HG02840 (cell line): ENCODE measurements at regions not wholly inside any gene's neighbourhood (a gene's known extent, or its start where the extent isn't known, plus 50 kb on each side); places are given as distances from the start of the nearest gene placed in this dataset.
"Not testable (repeated sequence)": the region's sequence is repeated elsewhere in the genome, so short reads cannot be mapped to it uniquely, and the experiment has no call there.

Experiments
- ATAC-seq: cut with Tn5 transposase; IDR thresholded peaks from one replicate; pipeline ENCODE4 v1.9.1; 2021; ENCODE audit warnings: mild to moderate bottlenecking, moderate library complexity, moderate number of reproducible peaks; ENCODE audit not compliant: unreplicated experiment, low FRiP score

GRCh38 chr6:112457886-112458285, 110.8 kb downstream of the RFPL4B start:
- no peak for ATAC-seq

- ATAC-seq: no peak
Measured at GRCh38 chr6:112459758-112460304, 112.7 kb downstream of the RFPL4B start.

- no peak for ATAC-seq
Measured at GRCh38 chr6:112464901-112465665, 118.0 kb downstream of the RFPL4B start.

- ATAC-seq: peak; percentile 87
Measured at GRCh38 chr6:112466373-112467151, 119.4 kb downstream of the RFPL4B start.

GRCh38 chr6:112468359-112468758, 121.2 kb downstream of the RFPL4B start:
- no peak for ATAC-seq

- ATAC-seq: no peak
Measured at GRCh38 chr6:112469306-112469705, 122.2 kb downstream of the RFPL4B start.

GRCh38 chr6:112470376-112470775, 123.2 kb downstream of the RFPL4B start:
- ATAC-seq: no peak

- ATAC-seq: no peak
Measured at GRCh38 chr6:112470950-112471349, 123.8 kb downstream of the RFPL4B start.

- ATAC-seq: no peak
Measured at GRCh38 chr6:112475083-112475482, 128.0 kb downstream of the RFPL4B start.

GRCh38 chr6:112477125-112477524, 130.0 kb downstream of the RFPL4B start:
- no peak for ATAC-seq

- ATAC-seq: no peak
Measured at GRCh38 chr6:112478036-112478435, 130.9 kb downstream of the RFPL4B start.

- ATAC-seq: not testable (repeated sequence)
Measured at GRCh38 chr6:112479975-112480374, 132.8 kb downstream of the RFPL4B start.

- ATAC-seq: no peak
Measured at GRCh38 chr6:112480553-112480952, 133.4 kb downstream of the RFPL4B start.

GRCh38 chr6:112481211-112481610, 134.1 kb downstream of the RFPL4B start:
- ATAC-seq: no peak

GRCh38 chr6:112482373-112482772, 135.2 kb downstream of the RFPL4B start:
- ATAC-seq: no peak

- ATAC-seq: no peak
Measured at GRCh38 chr6:112485120-112485826, 138.1 kb downstream of the RFPL4B start.

- no peak for ATAC-seq
Measured at GRCh38 chr6:112485827-112486212, 138.7 kb downstream of the RFPL4B start.

GRCh38 chr6:112486454-112486853, 139.3 kb downstream of the RFPL4B start:
- no peak for ATAC-seq

GRCh38 chr6:112488238-112488637, 141.1 kb downstream of the RFPL4B start:
- ATAC-seq: no peak

- ATAC-seq: no peak
Measured at GRCh38 chr6:112501705-112502104, 154.6 kb downstream of the RFPL4B start.
